Transverse colon (tissue), 4 donors: ENCODE measurements at regions not wholly inside any gene's neighbourhood (a gene's known extent, or its start where the extent isn't known, plus 50 kb on each side); places are given as distances from the start of the nearest gene placed in this dataset.

Source experiments
- DNase-seq: peaks from one replicate; pipeline ENCODE4 v3.0.0-alpha.2; 2019
- H3K27ac ChIP-seq, 4 donors: fragments of 200-600 bp; sonication (generic); 2 replicates each; pipeline ENCODE4 v1.5.1; 2016 to 2018; ENCODE audit warnings: inconsistent platforms in 4 of 4
- H3K27me3 ChIP-seq: fragments of 200-600 bp; sonication (generic); 2 replicates; pipeline ENCODE4 v1.5.1; 2017; ENCODE audit warnings: inconsistent platforms
- H3K36me3 ChIP-seq, 4 donors: fragments of 200-600 bp; sonication (generic); 2 replicates each; pipeline ENCODE4 v1.5.1; 2017 to 2019; ENCODE audit warnings: inconsistent platforms in 4 of 4
- H3K4me1 ChIP-seq, 4 donors: fragments of 200-600 bp; sonication (generic); 2 replicates each; pipeline ENCODE4 v1.5.1; 2017 to 2020; ENCODE audit warnings: inconsistent platforms in 4 of 4
- H3K4me3 ChIP-seq, 4 donors: fragments of 200-600 bp; sonication (generic); 1 replicate in 1 of 4; 2 replicates in 3 of 4; pipeline versions ENCODE4 v1.5.1 to v1.6.1; 2017 to 2019; ENCODE audit warnings: inconsistent platforms in 4 of 4
- H3K9me3 ChIP-seq, 2 donors: fragments of 200-600 bp; sonication (generic); 2 replicates each; pipeline ENCODE4 v1.5.1; 2017 to 2019; ENCODE audit warnings: inconsistent platforms in 2 of 2
- CTCF ChIP-seq, 5 experiments: fragments of 200-600 bp in 3 of 5; fragments of 450-650 bp in 2 of 5; sonication (generic) in 3 of 5; IDR thresholded peaks; 1 replicate in 2 of 5; 2 replicates in 3 of 5; pipeline ENCODE4 v1.5.1; 2016 to 2017; ENCODE audit warnings: antibody characterized with exemption in 5 of 5, inconsistent platforms in 3 of 5, mild to moderate bottlenecking in 2 of 5, moderate library complexity in 1 of 5
- EP300 ChIP-seq: sonication (generic); formaldehyde crosslinking; IDR thresholded peaks from one replicate; pipeline ENCODE4 v1.6.1; 2017; ENCODE audit warnings: antibody characterized with exemption, low read depth
- POLR2A ChIP-seq: fragments of 450-650 bp; IDR thresholded peaks from one replicate; pipeline ENCODE4 v1.6.1; 2016; ENCODE audit warnings: antibody characterized with exemption, mild to moderate bottlenecking, moderate library complexity
- POLR2AphosphoS5 ChIP-seq, 3 donors: sonication (generic); formaldehyde crosslinking; IDR thresholded peaks; one replicate each; pipeline ENCODE4 v1.6.1; 2016; ENCODE audit warnings: antibody characterized with exemption in 3 of 3
- WGBS, 2 donors: methylation state at CpG; one replicate each; pipeline ENCODE4 v1.1.5; 2018; ENCODE audit warnings: low coverage in 1 of 2; 5-methylcytosine and 5-hydroxymethylcytosine counted together
- in situ Hi-C, 4 donors: fragments of 200-750 bp; cut with MboI; loops; one replicate each; pipeline versions ENCODE4 v1.15.0 to v1.15.1; 2017; ENCODE audit warnings: low sequenced_read_pairs in 3 of 4, low pct_ligation_motif_present in 1 of 4, low pct_unique_long_range_greater_than_20kb in 1 of 4
- intact Hi-C: fragments of 100-400 bp; cut with DNase I; formaldehyde crosslinking; loops from one replicate; pipeline ENCODE4 v1.15.1; 2023; ENCODE audit warnings: low total_unique reads

DNA sequence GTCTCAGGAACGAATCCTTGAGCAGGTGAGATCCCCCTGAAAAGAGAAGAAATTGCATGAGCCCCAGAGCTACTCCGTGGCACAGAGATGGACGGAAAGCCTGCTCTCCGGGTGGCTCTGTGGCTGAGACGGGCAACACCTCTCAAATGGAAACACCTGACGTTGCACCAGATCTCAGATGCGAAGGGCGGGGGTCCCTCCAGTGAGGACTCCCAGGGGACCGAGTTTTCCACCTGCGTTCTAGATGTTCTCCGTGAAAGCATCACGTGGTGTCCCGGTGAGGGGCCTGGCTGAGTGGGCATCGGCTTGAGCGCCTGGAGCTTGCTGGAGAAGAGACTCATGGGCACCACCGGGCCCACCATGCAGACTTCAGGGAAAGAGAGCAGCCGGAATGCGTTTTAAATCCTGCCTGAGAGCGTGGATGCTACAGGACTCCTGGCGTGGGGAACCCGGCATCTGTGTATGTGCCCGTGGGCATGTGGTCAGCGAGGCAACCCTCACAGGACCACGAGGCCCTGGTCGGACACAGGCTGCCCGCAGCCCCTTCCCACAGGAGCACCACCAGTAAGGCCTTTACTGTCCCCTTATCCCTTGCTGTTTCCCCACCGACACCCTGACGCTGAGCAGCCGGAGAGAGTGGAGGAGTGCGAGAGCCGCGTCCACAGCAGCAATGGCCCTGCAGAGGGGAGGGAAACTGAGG, 378.4 kb upstream of the IRX4 start:
- Histone ChIP-seq H3K4me3 (no peak overlapping the region), H3K27me3 (no peaks in the 10 kb centered on the region), H3K27ac (no peak overlapping the region), H3K4me1 (no peaks in the 10 kb centered on the region), H3K9me3 (no peaks in the 10 kb centered on the region), H3K36me3 (no peaks in the 10 kb centered on the region)
- WGBS, 2 donors: 89 to 96% methylated on average over 4 to 32 of the region's 32 CpGs
- no peak for DNase-seq
- in situ Hi-C loops: no loop called here
- no peak for TF ChIP-seq EP300
- TF ChIP-seq POLR2AphosphoS5 (IDR thresholded peaks at IDR 0.05): no peak
- TF ChIP-seq CTCF (IDR thresholded peaks at IDR 0.05): no peak
- intact Hi-C loops: no loop called here

- no peak for TF ChIP-seq EP300
- TF ChIP-seq POLR2A: no peak
- no peak for TF ChIP-seq POLR2AphosphoS5 (IDR thresholded peaks at IDR 0.05)
- TF ChIP-seq CTCF (IDR thresholded peaks at IDR 0.05): no peak
- H3K9me3 ChIP-seq: no peaks in the 10 kb centered on the region
- no peaks in the 10 kb centered on the region for H3K4me1 ChIP-seq
- DNase-seq: no peak
- in situ Hi-C loops (no loop called here), intact Hi-C loops (no loop called here)
- no peak overlapping the region for H3K27ac ChIP-seq
- H3K36me3 ChIP-seq: no peaks in the 10 kb centered on the region
- WGBS, 2 donors: 83 to 87% methylated on average over 7 to 23 of the region's 23 CpGs
- H3K27me3 ChIP-seq: no peaks in the 10 kb centered on the region
- no peak overlapping the region for H3K4me3 ChIP-seq
These were observed 377.7 kb upstream of the IRX4 start for GRCh38 chr5:2260211-2261003.

GRCh38 chr5:2259494-2260107, 376.9 kb upstream of the IRX4 start:
- no peak for DNase-seq
- H3K27me3 ChIP-seq: no peaks in the 10 kb centered on the region
- 74% methylated on average over 7 of the region's 7 CpGs; no CpG with 5 or more reads in 1 of the 2 donors for WGBS, 2 donors
- intact Hi-C loops (no loop called here), in situ Hi-C loops (no loop called here)
- H3K9me3 ChIP-seq: no peaks in the 10 kb centered on the region
- H3K36me3 ChIP-seq: no peaks in the 10 kb centered on the region
- no peak overlapping the region for H3K4me3 ChIP-seq
- H3K4me1 ChIP-seq: no peaks in the 10 kb centered on the region
- TF ChIP-seq EP300: no peak
- H3K27ac ChIP-seq: no peak overlapping the region

DNA sequence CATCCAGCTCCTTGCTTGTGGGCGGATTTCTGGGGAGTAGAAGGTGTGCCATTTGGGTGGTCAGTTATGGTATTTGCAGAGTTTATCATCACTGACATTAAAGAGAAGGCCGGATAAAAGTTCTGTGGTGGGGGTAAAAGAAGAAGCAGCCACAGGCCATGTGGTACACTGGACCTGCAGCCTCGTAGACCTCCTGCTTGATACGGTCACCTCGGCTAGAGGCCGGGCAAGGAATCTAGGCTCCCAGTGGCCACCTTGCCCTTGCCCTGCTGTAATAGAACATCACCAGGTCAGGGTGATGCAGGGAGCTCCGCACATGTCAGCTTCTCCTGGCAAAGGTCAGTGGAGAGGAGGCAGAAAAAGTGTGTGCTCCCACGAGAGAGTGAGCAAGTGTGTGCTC, 376.1 kb upstream of the IRX4 start:
- Histone ChIP-seq H3K4me3 (no peak overlapping the region), H3K27ac (no peak overlapping the region), H3K4me1 (no peaks in the 10 kb centered on the region), H3K27me3 (no peaks in the 10 kb centered on the region), H3K36me3 (no peaks in the 10 kb centered on the region), H3K9me3 (no peaks in the 10 kb centered on the region)
- TF ChIP-seq CTCF (IDR thresholded peaks at IDR 0.05) (no peak), EP300 (no peak), POLR2AphosphoS5 (IDR thresholded peaks at IDR 0.05) (no peak), POLR2A (no peak)
- 80 to 87% methylated on average over 1 to 8 of the region's 8 CpGs for WGBS, 2 donors
- in situ Hi-C loops: no loop called here
- no peak for DNase-seq
- intact Hi-C loops: no loop called here
